Astrocyte (in vitro differentiated cells and primary cell): ENCODE measurements at regions not wholly inside any gene's neighbourhood (a gene's known extent, or its start where the extent isn't known, plus 50 kb on each side); places are given as distances from the start of the nearest gene placed in this dataset.

Experiments used
- CTCF ChIP-seq: IDR thresholded peaks from 2 replicates; pipeline ENCODE4 v1.5.1; 2011; ENCODE audit warnings: low read depth, mild to moderate bottlenecking, inconsistent platforms, low read length, moderate library complexity; ENCODE audit not compliant: insufficient read depth
- EZH2 ChIP-seq: IDR thresholded peaks from 2 replicates; pipeline ENCODE4 v1.6.1; 2012; ENCODE audit warnings: mild to moderate bottlenecking, low read length, inconsistent platforms; ENCODE audit not compliant: insufficient read depth

GRCh38 chr7:145036604-145037405 is 201.0 kb upstream of the TPK1 start:
- TF ChIP-seq EZH2 (no peak), CTCF (peak; percentile 64)
